Trophoblast cell (in vitro differentiated cells and primary cell): ENCODE measurements at regions not wholly inside any gene's neighbourhood (a gene's known extent, or its start where the extent isn't known, plus 50 kb on each side); places are given as distances from the start of the nearest gene placed in this dataset.

Experiments
- DNase-seq, 2 donors: peaks; one replicate each; pipeline ENCODE4 v3.0.0-alpha.2; 2016
- H2AFZ ChIP-seq: 2 replicates; pipeline ENCODE4 v1.6.1; 2013; ENCODE audit warnings: low read length, moderate library complexity, mild to moderate bottlenecking; ENCODE audit not compliant: insufficient read depth, poor library complexity
- H2AK5ac ChIP-seq: 2 replicates; pipeline ENCODE4 v1.6.1; 2013; ENCODE audit warnings: mild to moderate bottlenecking, low read length
- H2BK120ac ChIP-seq: 2 replicates; pipeline ENCODE4 v1.6.1; 2013; ENCODE audit warnings: low read length, mild to moderate bottlenecking, moderate library complexity; ENCODE audit not compliant: insufficient read depth, poor library complexity
- H2BK12ac ChIP-seq: 2 replicates; pipeline ENCODE4 v1.6.1; 2013; ENCODE audit warnings: mild to moderate bottlenecking, low read length, moderate library complexity
- H2BK5ac ChIP-seq: 2 replicates; pipeline ENCODE4 v1.6.1; 2013; ENCODE audit warnings: low read length, low read depth, moderate library complexity, mild to moderate bottlenecking; ENCODE audit not compliant: poor library complexity
- H3K14ac ChIP-seq: 2 replicates; pipeline ENCODE4 v1.6.1; 2013; ENCODE audit warnings: mild to moderate bottlenecking, low read length
- H3K18ac ChIP-seq: 2 replicates; pipeline ENCODE4 v1.6.1; 2013; ENCODE audit warnings: mild to moderate bottlenecking, low read length
- H3K23ac ChIP-seq: 2 replicates; pipeline ENCODE4 v1.6.1; 2013; ENCODE audit warnings: low read length
- H3K27ac ChIP-seq: 2 replicates; pipeline ENCODE4 v1.5.1; 2013; ENCODE audit warnings: low read depth, mild to moderate bottlenecking, inconsistent platforms, low read length, moderate library complexity
- H3K27me3 ChIP-seq: 2 replicates; pipeline ENCODE4 v1.6.1; 2013; ENCODE audit warnings: inconsistent platforms, mild to moderate bottlenecking, low read length, moderate library complexity; ENCODE audit not compliant: insufficient read depth
- H3K36me3 ChIP-seq, 2 experiments: 1 replicate in 1 of 2; 2 replicates in 1 of 2; pipeline ENCODE4 v1.6.1; 2013; ENCODE audit warnings: low read length in 2 of 2, mild to moderate bottlenecking in 2 of 2, moderate library complexity in 1 of 2; ENCODE audit not compliant: insufficient read depth in 2 of 2, control insufficient read depth in 1 of 2
- H3K4ac ChIP-seq: 2 replicates; pipeline ENCODE4 v1.6.1; 2013; ENCODE audit warnings: low read depth, mild to moderate bottlenecking, low read length, moderate library complexity
- H3K4me1 ChIP-seq, 2 experiments: 1 replicate in 1 of 2; 2 replicates in 1 of 2; pipeline ENCODE4 v1.6.1; 2013; ENCODE audit warnings: low read length in 2 of 2, mild to moderate bottlenecking in 2 of 2, moderate library complexity in 1 of 2; ENCODE audit not compliant: insufficient read depth in 2 of 2, control insufficient read depth in 1 of 2
- H3K4me2 ChIP-seq: 2 replicates; pipeline ENCODE4 v1.6.1; 2013; ENCODE audit warnings: inconsistent platforms, mild to moderate bottlenecking, low read length, moderate library complexity
- H3K4me3 ChIP-seq: 2 replicates; pipeline ENCODE4 v1.5.1; 2013; ENCODE audit warnings: mild to moderate bottlenecking, low read depth, low read length, inconsistent platforms
- H3K79me1 ChIP-seq: one replicate; pipeline ENCODE4 v1.6.1; 2013; ENCODE audit warnings: low read length
- H3K79me2 ChIP-seq: 2 replicates; pipeline ENCODE4 v1.6.1; 2013; ENCODE audit warnings: low read length, mild to moderate bottlenecking; ENCODE audit not compliant: control insufficient read depth, insufficient read depth, poor library complexity
- H3K9ac ChIP-seq: 2 replicates; pipeline ENCODE4 v1.6.1; 2013; ENCODE audit warnings: mild to moderate bottlenecking, low read length
- H3K9me3 ChIP-seq: 2 replicates; pipeline ENCODE4 v1.6.1; 2013; ENCODE audit warnings: low read depth, mild to moderate bottlenecking, control low read depth, inconsistent platforms, low read length; ENCODE audit not compliant: insufficient read depth
- H4K12ac ChIP-seq: 2 replicates; pipeline ENCODE4 v1.6.1; 2013; ENCODE audit warnings: low read depth, mild to moderate bottlenecking, low read length, moderate library complexity
- H4K8ac ChIP-seq: 2 replicates; pipeline ENCODE4 v1.6.1; 2013; ENCODE audit warnings: low read depth, mild to moderate bottlenecking, low read length, moderate library complexity
- H4K91ac ChIP-seq: one replicate; pipeline ENCODE4 v1.6.1; 2013; ENCODE audit warnings: low read depth, mild to moderate bottlenecking, low read length, moderate library complexity
- WGBS: extraction: QIAGEN DNeasy Blood & Tissue Kit; methylation state at CpG from one replicate; pipeline ENCODE4 v1.1.7; 2013; ENCODE audit warnings: missing lambda C conversion rate; ENCODE audit not compliant: insufficient read length, insufficient coverage; ENCODE audit errors: extremely low coverage; 5-methylcytosine and 5-hydroxymethylcytosine counted together

DNA sequence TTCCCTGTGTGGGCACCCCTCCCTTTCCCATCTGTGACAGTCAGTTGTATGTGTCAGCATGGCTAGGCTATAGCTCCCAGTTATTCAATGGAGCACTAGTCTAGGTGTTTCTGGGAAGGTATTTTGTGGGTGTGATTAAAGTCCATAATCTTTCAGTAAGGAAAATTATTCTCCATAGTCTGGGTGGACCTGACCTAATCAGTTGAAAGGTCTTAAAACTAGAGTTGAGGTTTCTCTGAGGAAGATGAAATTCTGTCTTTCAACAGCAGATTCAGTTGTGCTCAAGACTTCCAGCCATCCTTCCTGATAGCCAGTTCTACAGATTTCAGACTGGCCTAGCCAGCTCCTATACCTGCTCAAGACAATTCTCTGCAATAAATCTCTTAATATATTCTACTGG, 284.6 kb upstream of the PROK2 start:
- Histone ChIP-seq H3K27ac (no peak overlapping the region), H4K91ac (no peak overlapping the region), H3K9ac (no peak overlapping the region), H3K14ac (no peak overlapping the region), H3K9me3 (no peaks in the 10 kb centered on the region), H3K18ac (no peak overlapping the region), H4K12ac (no peak overlapping the region), H3K23ac (no peak overlapping the region), H3K79me1 (no peaks in the 10 kb centered on the region), H3K79me2 (no peaks in the 10 kb centered on the region), H2BK120ac (no peak overlapping the region), H3K27me3 (no peaks in the 10 kb centered on the region), H2AK5ac (no peak overlapping the region), H3K4me1 (peaks cover 0 to 4% of the 10 kb centered on the region in 2 experiments), H4K8ac (no peak overlapping the region), H2BK12ac (no peak overlapping the region), H3K4me2 (no peak overlapping the region), H3K4ac (no peak overlapping the region), H2BK5ac (no peak overlapping the region), H3K36me3 (no peaks in the 10 kb centered on the region), H3K4me3 (no peak overlapping the region), H2AFZ (no peak overlapping the region)
- no peak for DNase-seq

- Histone ChIP-seq H2AK5ac (no peak overlapping the region), H3K9me3 (peaks cover 1% of the 10 kb centered on the region), H3K27me3 (no peaks in the 10 kb centered on the region), H4K8ac (no peak overlapping the region), H3K18ac (no peak overlapping the region), H2AFZ (no peak overlapping the region), H3K23ac (no peak overlapping the region), H3K79me2 (no peaks in the 10 kb centered on the region), H3K36me3 (no peaks in the 10 kb centered on the region), H2BK5ac (no peak overlapping the region), H2BK120ac (no peak overlapping the region), H3K14ac (no peak overlapping the region), H3K4me3 (no peak overlapping the region), H3K9ac (no peak overlapping the region), H4K91ac (no peak overlapping the region), H3K4me1 (peaks cover 0 to 4% of the 10 kb centered on the region in 2 experiments), H3K4me2 (no peak overlapping the region), H2BK12ac (no peak overlapping the region), H3K4ac (no peak overlapping the region), H3K79me1 (no peaks in the 10 kb centered on the region), H3K27ac (no peak overlapping the region), H4K12ac (no peak overlapping the region)
- no peak for DNase-seq
- no CpG with 5 or more reads among the region's 1 CpG for WGBS
Measured at GRCh38 chr3:72068621-72069020, 283.7 kb upstream of the PROK2 start.

GRCh38 chr3:72067721-72068120, 282.8 kb upstream of the PROK2 start:
- Histone ChIP-seq H2BK12ac (no peak overlapping the region), H3K23ac (no peak overlapping the region), H4K8ac (no peak overlapping the region), H2BK5ac (no peak overlapping the region), H3K27me3 (no peaks in the 10 kb centered on the region), H3K4me1 (peaks cover 0 to 4% of the 10 kb centered on the region in 2 experiments), H3K9ac (no peak overlapping the region), H3K9me3 (peaks cover 3% of the 10 kb centered on the region), H3K27ac (no peak overlapping the region), H2AK5ac (no peak overlapping the region), H3K4ac (no peak overlapping the region), H4K91ac (no peak overlapping the region), H4K12ac (no peak overlapping the region), H3K79me1 (no peaks in the 10 kb centered on the region), H2BK120ac (no peak overlapping the region), H2AFZ (no peak overlapping the region), H3K4me3 (no peak overlapping the region), H3K14ac (no peak overlapping the region), H3K36me3 (no peaks in the 10 kb centered on the region), H3K18ac (no peak overlapping the region), H3K79me2 (no peaks in the 10 kb centered on the region), H3K4me2 (no peak overlapping the region)
- WGBS, result no CpG with 5 or more reads among the region's 1 CpG
- DNase-seq, result no peak

GRCh38 chr3:72065872-72066641, 281.1 kb upstream of the PROK2 start:
- peaks cover 2 to 6% of the 10 kb centered on the region in 2 experiments for H3K4me1 ChIP-seq
- no peak overlapping the region for H3K18ac ChIP-seq
- H2AK5ac ChIP-seq, result no peak overlapping the region
- H3K4me3 ChIP-seq, result no peak overlapping the region
- no peak overlapping the region for H3K4me2 ChIP-seq
- H3K79me2 ChIP-seq, result no peaks in the 10 kb centered on the region
- DNase-seq, result peak in 1 of 2 donors; percentile 34
- H3K27me3 ChIP-seq, result no peaks in the 10 kb centered on the region
- H3K79me1 ChIP-seq, result no peaks in the 10 kb centered on the region
- H4K12ac ChIP-seq, result no peak overlapping the region
- no peak overlapping the region for H3K9ac ChIP-seq
- no peak overlapping the region for H2BK120ac ChIP-seq
- no peak overlapping the region for H3K27ac ChIP-seq
- H3K4ac ChIP-seq, result no peak overlapping the region
- no peaks in the 10 kb centered on the region for H3K36me3 ChIP-seq
- no peak overlapping the region for H4K91ac ChIP-seq
- peaks cover 3% of the 10 kb centered on the region for H3K9me3 ChIP-seq
- H3K23ac ChIP-seq, result no peak overlapping the region
- H2BK5ac ChIP-seq, result no peak overlapping the region
- no peak overlapping the region for H3K14ac ChIP-seq
- no peak overlapping the region for H4K8ac ChIP-seq
- H2AFZ ChIP-seq, result no peak overlapping the region
- WGBS, result no CpG with 5 or more reads among the region's 5 CpGs
- H2BK12ac ChIP-seq, result no peak overlapping the region
